ENCODE measurements at regions not wholly inside any gene's neighbourhood (a gene's known extent, or its start where the extent isn't known, plus 50 kb on each side); places are given as distances from the start of the nearest gene placed in this dataset.

DNA sequence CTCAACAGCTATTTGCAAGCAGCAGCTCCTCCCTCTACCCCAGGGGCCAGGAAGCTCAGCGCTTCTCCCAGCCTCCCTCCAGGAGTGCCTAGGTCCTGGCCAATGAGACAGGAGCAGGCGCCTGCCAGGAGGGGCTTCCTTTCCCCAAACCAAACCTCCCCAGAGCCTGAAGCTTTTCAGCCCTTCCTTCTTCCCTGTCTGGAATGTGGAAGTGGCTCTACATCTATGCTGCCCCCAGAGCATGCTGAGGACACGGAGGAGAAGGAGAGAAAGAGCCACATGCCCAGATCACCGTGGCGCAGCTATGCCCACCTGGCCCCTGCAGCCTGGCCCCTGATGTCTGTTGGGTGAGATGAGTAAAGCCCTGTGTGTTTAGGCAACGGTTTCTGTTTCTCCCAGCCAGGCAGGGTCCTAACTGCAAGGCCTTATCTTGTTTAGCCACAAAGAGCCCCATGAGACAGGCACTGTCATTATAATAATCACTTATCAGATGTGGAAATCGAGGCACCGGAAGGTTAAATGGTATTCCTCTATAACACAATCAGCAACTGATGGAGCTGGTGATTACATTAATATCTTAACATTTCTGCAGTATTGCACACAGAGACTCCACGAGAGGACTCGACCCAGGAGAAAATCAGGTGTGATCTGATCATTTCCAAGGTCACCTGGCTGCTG is 315.8 kb downstream of the CTTN start:
- no peak for ATAC-seq (ENCODE audit: low FRiP score)
- no peak for DNase-seq (ENCODE audit: low spot score)
- TF ChIP-seq, protein P1, sequence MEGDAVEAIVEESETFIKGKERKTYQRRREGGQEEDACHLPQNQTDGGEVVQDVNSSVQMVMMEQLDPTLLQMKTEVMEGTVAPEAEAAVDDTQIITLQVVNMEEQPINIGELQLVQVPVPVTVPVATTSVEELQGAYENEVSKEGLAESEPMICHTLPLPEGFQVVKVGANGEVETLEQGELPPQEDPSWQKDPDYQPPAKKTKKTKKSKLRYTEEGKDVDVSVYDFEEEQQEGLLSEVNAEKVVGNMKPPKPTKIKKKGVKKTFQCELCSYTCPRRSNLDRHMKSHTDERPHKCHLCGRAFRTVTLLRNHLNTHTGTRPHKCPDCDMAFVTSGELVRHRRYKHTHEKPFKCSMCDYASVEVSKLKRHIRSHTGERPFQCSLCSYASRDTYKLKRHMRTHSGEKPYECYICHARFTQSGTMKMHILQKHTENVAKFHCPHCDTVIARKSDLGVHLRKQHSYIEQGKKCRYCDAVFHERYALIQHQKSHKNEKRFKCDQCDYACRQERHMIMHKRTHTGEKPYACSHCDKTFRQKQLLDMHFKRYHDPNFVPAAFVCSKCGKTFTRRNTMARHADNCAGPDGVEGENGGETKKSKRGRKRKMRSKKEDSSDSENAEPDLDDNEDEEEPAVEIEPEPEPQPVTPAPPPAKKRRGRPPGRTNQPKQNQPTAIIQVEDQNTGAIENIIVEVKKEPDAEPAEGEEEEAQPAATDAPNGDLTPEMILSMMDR (IDR thresholded peaks at IDR 0.05): no peak

DNA sequence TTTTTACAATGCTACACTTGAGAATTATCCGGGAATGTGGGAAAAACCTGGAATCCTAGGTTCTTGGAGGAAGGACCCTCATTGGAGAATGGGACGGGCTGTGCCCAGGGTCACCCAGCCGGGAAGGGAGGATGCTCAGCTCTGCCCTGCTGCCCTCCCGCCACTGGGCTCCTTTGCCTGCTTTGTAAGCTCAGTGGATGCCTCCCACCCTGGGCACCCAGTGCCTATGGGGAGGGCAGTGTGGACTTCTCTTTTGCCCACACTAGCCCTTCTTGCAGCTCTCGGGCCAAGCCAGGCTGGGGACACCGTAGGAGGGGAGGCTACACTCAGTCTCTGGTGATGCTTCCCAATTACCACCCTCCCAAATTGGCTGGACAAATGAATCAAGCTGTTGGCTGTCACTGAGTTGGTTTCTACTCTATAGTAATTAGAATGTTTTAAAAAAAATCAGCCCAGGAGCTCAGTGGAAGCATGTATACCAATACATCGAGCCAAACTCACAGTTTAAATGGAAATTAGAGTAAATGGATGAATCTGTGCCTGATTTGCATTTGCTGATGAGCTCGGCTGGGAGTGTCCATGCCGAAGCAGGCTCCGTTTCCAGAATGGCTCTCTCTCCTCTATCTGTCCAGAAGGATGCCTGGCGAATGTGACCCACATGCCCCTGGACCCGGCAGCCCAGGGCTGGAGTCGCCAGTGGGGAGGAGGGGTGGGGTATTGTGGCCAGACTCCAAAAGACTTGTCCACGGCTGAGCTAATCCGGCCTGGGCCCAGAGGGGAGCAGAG is 317.0 kb downstream of the CTTN start:
- DNase-seq (ENCODE audit: low spot score) (no peak), ATAC-seq (ENCODE audit: low FRiP score) (no peak)
- TF ChIP-seq, protein P1 (IDR thresholded peaks at IDR 0.05): no peak

DNA sequence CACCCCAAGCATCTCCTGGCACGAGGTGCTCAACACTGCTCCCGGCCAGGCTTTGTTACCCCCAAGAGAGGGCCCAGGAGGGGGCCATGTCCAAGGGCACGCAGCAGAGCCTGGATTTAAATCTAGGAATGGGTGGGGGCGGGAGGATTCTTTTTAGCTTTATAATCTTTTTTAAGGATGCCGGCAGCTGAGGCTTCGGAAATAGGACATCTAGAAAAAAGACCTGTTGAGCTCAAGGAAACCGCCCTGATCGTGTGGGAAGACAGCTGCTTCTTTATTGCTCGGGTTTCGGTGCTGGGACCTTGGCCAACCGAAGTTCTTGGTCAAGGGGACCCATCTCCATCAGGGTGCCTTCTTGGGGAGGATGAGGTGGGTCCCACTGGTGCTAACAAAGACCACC is 317.9 kb downstream of the CTTN start:
- TF ChIP-seq, protein P1 (IDR thresholded peaks at IDR 0.05): no peak
- ATAC-seq (ENCODE audit: low FRiP score) (no peak), DNase-seq (ENCODE audit: low spot score) (no peak)

DNA sequence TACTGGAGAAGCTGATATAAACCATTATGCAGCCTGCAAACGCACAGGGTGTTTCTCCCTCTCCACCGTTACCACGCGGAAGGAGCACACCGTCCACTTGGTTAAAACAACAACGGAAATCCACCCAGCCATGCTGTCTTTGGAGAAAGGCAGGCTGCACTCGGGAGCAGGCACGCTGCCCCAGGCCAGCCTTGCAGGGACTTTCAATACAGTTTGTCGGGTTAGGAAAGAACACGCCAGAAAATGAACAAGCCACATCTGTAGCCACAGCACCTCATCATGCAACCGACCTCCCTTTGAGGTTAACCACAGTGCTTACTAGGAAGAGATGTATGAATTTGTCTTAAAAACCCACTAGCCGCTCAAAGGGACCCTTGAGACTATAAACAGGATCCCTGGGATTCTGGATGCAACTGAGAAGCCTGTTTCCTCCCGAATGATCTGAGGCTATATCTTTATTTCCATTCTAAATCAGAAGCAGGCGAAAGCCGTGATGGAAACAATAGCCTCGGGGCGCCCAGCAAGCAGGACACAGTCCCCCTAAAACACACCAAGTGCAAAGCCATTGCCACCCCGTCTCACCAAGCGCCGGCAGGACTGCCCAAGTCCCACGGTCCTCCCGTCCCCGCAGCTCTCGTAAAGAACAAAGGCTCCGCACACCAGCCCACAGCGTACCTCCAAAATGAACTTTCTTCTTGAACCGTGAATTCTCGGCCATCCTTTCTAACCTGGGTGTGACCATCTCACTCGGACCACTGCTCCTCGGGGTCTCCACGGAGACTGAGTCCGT is 318.9 kb downstream of the CTTN start:
- DNase-seq (ENCODE audit: low spot score) (no peak), ATAC-seq (ENCODE audit: low FRiP score) (no peak)
- TF ChIP-seq, protein P1 (IDR thresholded peaks at IDR 0.05): no peak

GRCh38 chr11:70717936-70718595 is 319.7 kb downstream of the CTTN start:
- TF ChIP-seq, protein P1 (IDR thresholded peaks at IDR 0.05): no peak
- ATAC-seq (ENCODE audit: low FRiP score) (no peak), DNase-seq (ENCODE audit: low spot score) (no peak)

- TF ChIP-seq, protein P1 (IDR thresholded peaks at IDR 0.05): no peak
- ATAC-seq (ENCODE audit: low FRiP score): no peak
- DNase-seq (ENCODE audit: low spot score): no peak
Measured at GRCh38 chr11:70719516-70719915, 321.2 kb downstream of the CTTN start.

All from omental fat pad (tissue), 3 donors.